Left ventricle myocardium inferior (tissue), 1 donor: ENCODE measurements at regions not wholly inside any gene's neighbourhood (a gene's known extent, or its start where the extent isn't known, plus 50 kb on each side); places are given as distances from the start of the nearest gene placed in this dataset.

ENCODE experiments used
- DNase-seq: peaks from one replicate; pipeline ENCODE4 v3.0.0-alpha.2; 2020
- H3K27ac ChIP-seq: fragments of 200-600 bp; replicated peaks from 2 replicates; pipeline ENCODE4 v1.8.0; 2021
- H3K27me3 ChIP-seq: fragments of 200-600 bp; 2 replicates; pipeline ENCODE4 v1.8.0; 2021; ENCODE audit warnings: low read depth
- H3K36me3 ChIP-seq: fragments of 200-600 bp; 2 replicates; pipeline ENCODE4 v1.8.0; 2021
- H3K4me1 ChIP-seq: fragments of 200-600 bp; 2 replicates; pipeline ENCODE4 v1.8.0; 2021
- H3K4me3 ChIP-seq: fragments of 200-600 bp; 2 replicates; pipeline ENCODE4 v1.8.0; 2021; ENCODE audit warnings: mild to moderate bottlenecking, moderate library complexity
- H3K9me3 ChIP-seq: fragments of 200-600 bp; replicated peaks from 2 replicates; pipeline ENCODE4 v1.8.0; 2021
- CTCF ChIP-seq: fragments of 200-600 bp; IDR thresholded peaks from 2 replicates; pipeline ENCODE4 v1.8.0; 2021; ENCODE audit warnings: antibody characterized with exemption, mild to moderate bottlenecking, borderline replicate concordance
- intact Hi-C: fragments of 100-400 bp; cut with micrococcal nuclease; formaldehyde crosslinking; loops from one replicate; pipeline ENCODE4 v1.11.0; 2022
- donor health status: DM: no; HTN: yes; CAD: no; lungs with severe emphysema.

- TF ChIP-seq CTCF, result no peak
- Histone ChIP-seq H3K27ac (no peak overlapping the region), H3K27me3 (no peaks in the 10 kb centered on the region), H3K36me3 (no peaks in the 10 kb centered on the region), H3K4me3 (no peak overlapping the region), H3K9me3 (peaks cover 7% of the 10 kb centered on the region), H3K4me1 (no peaks in the 10 kb centered on the region)
- no peak for DNase-seq
- intact Hi-C loops, result no loop called here
These were observed 788.8 kb upstream of the FAT3 start for GRCh38 chr11:91435694-91436395.

- TF ChIP-seq CTCF, result no peak
- no peaks in the 10 kb centered on the region for H3K4me1 ChIP-seq
- no peak for DNase-seq
- H3K9me3 ChIP-seq, result peaks cover 23% of the 10 kb centered on the region
- intact Hi-C loops, result no loop called here
- no peak overlapping the region for H3K27ac ChIP-seq
- no peaks in the 10 kb centered on the region for H3K36me3 ChIP-seq
- no peaks in the 10 kb centered on the region for H3K27me3 ChIP-seq
- H3K4me3 ChIP-seq, result no peak overlapping the region
These were observed 791.2 kb upstream of the FAT3 start for GRCh38 chr11:91433284-91434010.

- no peak overlapping the region for H3K4me3 ChIP-seq
- no peaks in the 10 kb centered on the region for H3K27me3 ChIP-seq
- H3K9me3 ChIP-seq, result no peaks in the 10 kb centered on the region
- intact Hi-C loops, result no loop called here
- TF ChIP-seq CTCF, result no peak
- no peak for DNase-seq
- no peaks in the 10 kb centered on the region for H3K36me3 ChIP-seq
- no peak overlapping the region for H3K27ac ChIP-seq
- no peaks in the 10 kb centered on the region for H3K4me1 ChIP-seq
These were observed 803.0 kb upstream of the FAT3 start for GRCh38 chr11:91421641-91422040.

GRCh38 chr11:91407842-91408241 is 816.8 kb upstream of the FAT3 start:
- Histone ChIP-seq H3K4me1 (peaks cover 14% of the 10 kb centered on the region), H3K27ac (no peak overlapping the region), H3K9me3 (no peaks in the 10 kb centered on the region), H3K4me3 (no peak overlapping the region), H3K27me3 (no peaks in the 10 kb centered on the region), H3K36me3 (no peaks in the 10 kb centered on the region)
- DNase-seq, result no peak
- intact Hi-C loops, result no loop called here
- TF ChIP-seq CTCF, result no peak

- intact Hi-C loops, result no loop called here
- Histone ChIP-seq H3K27ac (no peak overlapping the region), H3K4me3 (no peak overlapping the region), H3K4me1 (peaks cover 14% of the 10 kb centered on the region), H3K36me3 (no peaks in the 10 kb centered on the region), H3K9me3 (peaks cover 10% of the 10 kb centered on the region), H3K27me3 (no peaks in the 10 kb centered on the region)
- TF ChIP-seq CTCF, result no peak
- DNase-seq, result no peak
These were observed 818.6 kb upstream of the FAT3 start for GRCh38 chr11:91406009-91406408.
